ENCODE measurements at regions not wholly inside any gene's neighbourhood (a gene's known extent, or its start where the extent isn't known, plus 50 kb on each side); places are given as distances from the start of the nearest gene placed in this dataset.

DNA sequence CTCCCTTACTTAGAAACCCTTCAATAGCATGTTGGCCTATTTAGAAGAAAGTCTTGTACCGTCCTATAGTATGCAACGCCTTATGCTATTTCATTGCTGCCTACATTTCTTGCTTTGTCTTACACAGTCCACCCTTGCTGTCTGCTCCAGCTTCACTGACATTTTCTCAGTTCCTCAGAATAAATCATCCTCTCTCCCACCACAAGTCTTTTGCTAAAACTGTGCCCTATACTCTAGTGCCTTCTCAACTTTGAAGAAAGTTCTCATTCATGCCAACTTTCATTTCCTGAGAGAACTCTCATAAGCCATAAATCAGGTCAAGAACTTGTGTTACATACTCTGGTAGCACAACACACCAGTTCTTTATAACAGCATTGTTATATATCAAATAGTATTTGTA is 54.3 kb upstream of the COL3A1 start:
- no peak for DNase-seq
- ATAC-seq, result no peak

DNA sequence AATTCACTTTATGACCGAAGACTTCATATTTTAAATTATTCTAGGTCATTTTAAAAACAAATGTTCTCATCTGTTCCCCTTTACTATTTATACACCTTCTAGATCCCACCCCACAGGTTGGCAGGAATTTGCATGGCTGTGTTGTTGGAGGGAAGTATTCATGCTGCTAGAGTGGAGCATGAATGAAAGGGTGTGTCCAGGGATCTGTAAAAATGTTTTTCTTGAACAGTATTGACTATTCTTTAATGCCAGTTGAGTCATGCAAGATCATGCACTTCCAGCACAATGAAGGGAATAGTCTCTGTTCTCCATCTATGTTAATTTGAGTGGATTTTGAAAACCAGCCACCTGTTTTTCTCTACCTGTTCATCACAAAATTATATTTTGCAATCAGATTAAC is 52.0 kb upstream of the COL3A1 start:
- DNase-seq (no peak), ATAC-seq (no peak)

Measured in stimulated activated naive CD8-positive, alpha-beta T cell treated with anti-CD3 and anti-CD28 coated beads, Interleukin-15, Interleukin-2, amounts not matched to agents 100 U/mL and 50 U/mL, for 24 hours (primary cell).